ENCODE measurements at regions not wholly inside any gene's neighbourhood (a gene's known extent, or its start where the extent isn't known, plus 50 kb on each side); places are given as distances from the start of the nearest gene placed in this dataset.

DNA sequence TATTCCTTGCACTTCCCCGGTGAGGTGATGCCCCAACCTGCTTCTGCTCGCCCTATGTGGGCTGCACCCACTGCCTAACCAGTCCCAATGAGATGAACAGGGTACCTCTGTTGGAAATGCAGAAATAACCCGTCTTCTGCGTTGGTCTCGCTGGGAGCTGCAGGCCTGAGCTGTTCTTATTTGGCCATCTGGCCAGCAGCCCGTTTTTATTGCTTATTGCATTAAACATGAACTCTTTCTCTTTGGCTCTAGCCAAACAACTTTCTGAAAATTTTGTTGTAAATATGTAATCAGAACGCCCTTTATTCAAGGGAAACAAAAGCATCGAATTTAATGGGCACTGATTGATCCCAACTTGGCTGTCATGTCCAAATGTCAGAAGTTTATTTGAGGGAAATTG is 124.7 kb upstream of the FTMT start:
- no peaks in the 10 kb centered on the region for H3K9me2 ChIP-seq (replicated peaks; ENCODE audit: insufficient read depth, low read length)
- H3K27ac ChIP-seq (ENCODE audit: low read depth, low read length), result no peak overlapping the region
- no peaks in the 10 kb centered on the region for H3K36me3 ChIP-seq (ENCODE audit: low read length)
- H3K9ac ChIP-seq (ENCODE audit: low read length), result no peak overlapping the region
- H2AFZ ChIP-seq (ENCODE audit: low read depth, low read length, severe bottlenecking), result no peak overlapping the region
- no peaks in the 10 kb centered on the region for H3K79me2 ChIP-seq (ENCODE audit: insufficient read depth, low read length)
- H4K20me1 ChIP-seq (ENCODE audit: low read depth, low read length), result no peaks in the 10 kb centered on the region
- no peak overlapping the region for H3K4me3 ChIP-seq (ENCODE audit: insufficient read depth, low read length, poor library complexity, severe bottlenecking)
- no peaks in the 10 kb centered on the region for H3F3A ChIP-seq (ENCODE audit: insufficient read depth)
- H3K4me2 ChIP-seq (ENCODE audit: low read depth, low read length, poor library complexity, severe bottlenecking), result no peak overlapping the region
- TF ChIP-seq, protein P1, sequence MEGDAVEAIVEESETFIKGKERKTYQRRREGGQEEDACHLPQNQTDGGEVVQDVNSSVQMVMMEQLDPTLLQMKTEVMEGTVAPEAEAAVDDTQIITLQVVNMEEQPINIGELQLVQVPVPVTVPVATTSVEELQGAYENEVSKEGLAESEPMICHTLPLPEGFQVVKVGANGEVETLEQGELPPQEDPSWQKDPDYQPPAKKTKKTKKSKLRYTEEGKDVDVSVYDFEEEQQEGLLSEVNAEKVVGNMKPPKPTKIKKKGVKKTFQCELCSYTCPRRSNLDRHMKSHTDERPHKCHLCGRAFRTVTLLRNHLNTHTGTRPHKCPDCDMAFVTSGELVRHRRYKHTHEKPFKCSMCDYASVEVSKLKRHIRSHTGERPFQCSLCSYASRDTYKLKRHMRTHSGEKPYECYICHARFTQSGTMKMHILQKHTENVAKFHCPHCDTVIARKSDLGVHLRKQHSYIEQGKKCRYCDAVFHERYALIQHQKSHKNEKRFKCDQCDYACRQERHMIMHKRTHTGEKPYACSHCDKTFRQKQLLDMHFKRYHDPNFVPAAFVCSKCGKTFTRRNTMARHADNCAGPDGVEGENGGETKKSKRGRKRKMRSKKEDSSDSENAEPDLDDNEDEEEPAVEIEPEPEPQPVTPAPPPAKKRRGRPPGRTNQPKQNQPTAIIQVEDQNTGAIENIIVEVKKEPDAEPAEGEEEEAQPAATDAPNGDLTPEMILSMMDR (IDR thresholded peaks at IDR 0.05; ENCODE audit: insufficient read depth, low read length, poor library complexity, severe bottlenecking), result no peak
- TF ChIP-seq EZH2phosphoT487 (conservative IDR thresholded peaks at IDR 0.05; ENCODE audit: low read length), result no peak
- no peaks in the 10 kb centered on the region for H3K27me3 ChIP-seq (ENCODE audit: low read length)
- H3K9me3 ChIP-seq (ENCODE audit: insufficient read depth, low read length), result no peaks in the 10 kb centered on the region

GRCh38 chr5:121731377-121731776 is 120.3 kb upstream of the FTMT start:
- H4K20me1 ChIP-seq (ENCODE audit: low read depth, low read length), result no peaks in the 10 kb centered on the region
- H3K27ac ChIP-seq (ENCODE audit: low read depth, low read length), result no peak overlapping the region
- no peak overlapping the region for H3K4me2 ChIP-seq (ENCODE audit: low read depth, low read length, poor library complexity, severe bottlenecking)
- no peak overlapping the region for H3K9ac ChIP-seq (ENCODE audit: low read length)
- H3K4me3 ChIP-seq (ENCODE audit: insufficient read depth, low read length, poor library complexity, severe bottlenecking), result no peak overlapping the region
- H3F3A ChIP-seq (ENCODE audit: insufficient read depth), result no peaks in the 10 kb centered on the region
- no peaks in the 10 kb centered on the region for H3K79me2 ChIP-seq (ENCODE audit: insufficient read depth, low read length)
- H3K36me3 ChIP-seq (ENCODE audit: low read length), result no peaks in the 10 kb centered on the region
- H3K9me2 ChIP-seq (replicated peaks; ENCODE audit: insufficient read depth, low read length), result no peaks in the 10 kb centered on the region
- no peak overlapping the region for H2AFZ ChIP-seq (ENCODE audit: low read depth, low read length, severe bottlenecking)
- TF ChIP-seq, protein P1 (IDR thresholded peaks at IDR 0.05; ENCODE audit: insufficient read depth, low read length, poor library complexity, severe bottlenecking), result no peak
- TF ChIP-seq EZH2phosphoT487 (conservative IDR thresholded peaks at IDR 0.05; ENCODE audit: low read length), result no peak
- no peaks in the 10 kb centered on the region for H3K27me3 ChIP-seq (ENCODE audit: low read length)
- no peaks in the 10 kb centered on the region for H3K9me3 ChIP-seq (ENCODE audit: insufficient read depth, low read length)

DNA sequence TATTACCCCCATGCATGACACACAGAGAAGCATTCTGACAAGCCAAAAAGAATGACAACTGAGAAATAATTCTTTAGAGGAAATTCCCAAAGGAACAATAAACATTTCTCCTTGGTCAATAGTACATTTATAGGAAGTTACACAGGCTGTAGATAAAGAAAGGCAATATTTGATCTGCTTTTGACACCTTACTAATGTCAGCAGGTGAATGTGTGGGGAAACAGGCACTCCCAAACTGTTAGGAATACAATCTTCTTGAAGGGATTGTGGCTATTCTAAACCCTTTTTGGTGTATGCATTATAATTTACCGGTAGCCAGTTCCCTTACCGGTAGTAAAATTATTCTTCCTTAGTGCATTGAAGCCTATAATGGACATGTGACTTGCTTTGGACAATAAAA is 116.1 kb upstream of the FTMT start:
- Histone ChIP-seq H3F3A (ENCODE audit: insufficient read depth) (no peaks in the 10 kb centered on the region), H3K9me2 (replicated peaks; ENCODE audit: insufficient read depth, low read length) (no peaks in the 10 kb centered on the region), H4K20me1 (ENCODE audit: low read depth, low read length) (no peaks in the 10 kb centered on the region), H3K9ac (ENCODE audit: low read length) (no peak overlapping the region), H3K9me3 (ENCODE audit: insufficient read depth, low read length) (no peaks in the 10 kb centered on the region), H3K79me2 (ENCODE audit: insufficient read depth, low read length) (no peaks in the 10 kb centered on the region), H2AFZ (ENCODE audit: low read depth, low read length, severe bottlenecking) (no peak overlapping the region), H3K27ac (ENCODE audit: low read depth, low read length) (no peak overlapping the region), H3K4me3 (ENCODE audit: insufficient read depth, low read length, poor library complexity, severe bottlenecking) (no peak overlapping the region), H3K36me3 (ENCODE audit: low read length) (no peaks in the 10 kb centered on the region), H3K27me3 (ENCODE audit: low read length) (no peaks in the 10 kb centered on the region), H3K4me2 (ENCODE audit: low read depth, low read length, poor library complexity, severe bottlenecking) (no peak overlapping the region)
- TF ChIP-seq EZH2phosphoT487 (conservative IDR thresholded peaks at IDR 0.05; ENCODE audit: low read length), result no peak
- TF ChIP-seq, protein P1 (IDR thresholded peaks at IDR 0.05; ENCODE audit: insufficient read depth, low read length, poor library complexity, severe bottlenecking), result no peak

All from SU-DHL-6 (cell line).